H1 (cell line): ENCODE measurements at regions not wholly inside any gene's neighbourhood (a gene's known extent, or its start where the extent isn't known, plus 50 kb on each side); places are given as distances from the start of the nearest gene placed in this dataset.

ENCODE experiments used
- TAF1 ChIP-seq: IDR thresholded peaks from 2 replicates; pipeline ENCODE4 v1.6.1; 2011; ENCODE audit warnings: mild to moderate bottlenecking, low read depth, low read length
- ZNF274 ChIP-seq: IDR thresholded peaks from 2 replicates; pipeline ENCODE4 v1.7.0; 2012; ENCODE audit warnings: low read length, borderline replicate concordance; ENCODE audit errors: extremely low read depth

DNA sequence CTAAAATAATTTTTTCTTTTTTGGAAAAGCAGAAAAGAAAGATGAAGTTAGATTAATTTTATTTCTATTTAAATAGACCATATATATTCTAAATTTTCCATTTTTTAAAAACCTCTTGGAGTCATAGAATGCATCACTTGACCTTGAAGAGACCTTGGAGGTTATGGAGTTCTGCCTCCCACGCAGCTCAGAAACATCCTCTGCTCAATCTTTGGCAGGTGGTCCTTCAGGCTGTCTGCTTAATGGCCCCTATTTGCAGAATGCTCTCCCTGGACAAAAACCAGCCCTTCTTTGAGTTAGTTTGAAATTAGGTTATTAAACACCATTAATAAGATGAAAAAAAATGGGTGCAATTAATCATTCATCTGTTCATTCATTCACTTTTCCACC lies 194.1 kb upstream of the TLL1 start (continued):
- TF ChIP-seq ZNF274 (no peak), TAF1 (no peak)
- TF ChIP-seq, all 59 proteins: peak for 0
